G401.6 (cell line): ENCODE measurements at regions not wholly inside any gene's neighbourhood (a gene's known extent, or its start where the extent isn't known, plus 50 kb on each side); places are given as distances from the start of the nearest gene placed in this dataset.

Experiments
- FAIRE-seq: peaks from 2 replicates; lab custom pipeline; 2012; peaks lifted over from hg19 to GRCh38; lab: Jason Lieb, UNC

DNA sequence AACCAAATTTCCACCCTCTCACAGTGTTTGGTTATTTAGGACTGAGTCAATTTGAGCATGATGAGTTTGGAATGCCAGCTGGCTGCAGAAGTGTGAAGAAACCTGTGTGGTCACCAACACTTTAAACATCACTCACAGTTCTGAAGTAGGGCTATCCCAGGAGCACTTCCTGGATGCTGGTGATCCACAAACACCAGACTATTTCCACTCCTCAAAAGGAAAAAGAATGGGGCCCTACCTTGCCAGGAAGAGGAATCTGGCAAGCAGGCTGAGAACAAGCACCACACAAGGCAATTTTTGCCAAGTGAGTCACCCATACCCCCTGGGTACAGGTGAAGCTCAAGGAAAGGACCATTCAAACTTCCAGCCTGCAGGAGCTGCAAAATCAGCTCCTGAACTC is 294.2 kb upstream of the PTGER4 start:
- FAIRE-seq: no peak

DNA sequence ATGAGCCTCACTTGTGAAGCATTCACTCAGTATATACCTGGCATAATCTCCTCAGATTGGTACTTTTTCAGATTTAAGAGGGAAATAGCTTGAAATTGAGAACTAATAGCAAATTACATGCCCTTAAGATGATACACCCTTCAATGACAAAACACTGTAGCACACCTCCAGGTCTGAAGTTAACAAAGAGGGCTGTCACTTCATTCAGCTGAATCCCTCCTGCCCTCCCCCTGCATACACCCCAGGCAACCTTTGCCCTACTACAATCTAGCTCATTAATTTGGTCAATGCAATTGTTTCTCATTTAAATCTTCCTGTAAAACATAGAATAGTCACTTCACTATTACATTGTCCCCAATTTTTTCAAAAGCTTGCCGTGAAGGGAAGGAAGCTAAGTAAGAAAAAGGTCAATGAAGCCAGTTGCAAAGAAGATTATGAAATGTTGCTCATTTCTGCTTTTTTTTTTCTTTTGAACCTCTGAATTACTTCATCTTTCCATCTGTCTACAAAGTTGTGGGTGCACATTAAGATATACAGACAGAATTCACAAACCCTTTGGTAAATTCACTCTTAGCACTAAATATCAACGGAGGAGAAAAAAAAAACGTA is 294.8 kb upstream of the PTGER4 start:
- FAIRE-seq: no peak

DNA sequence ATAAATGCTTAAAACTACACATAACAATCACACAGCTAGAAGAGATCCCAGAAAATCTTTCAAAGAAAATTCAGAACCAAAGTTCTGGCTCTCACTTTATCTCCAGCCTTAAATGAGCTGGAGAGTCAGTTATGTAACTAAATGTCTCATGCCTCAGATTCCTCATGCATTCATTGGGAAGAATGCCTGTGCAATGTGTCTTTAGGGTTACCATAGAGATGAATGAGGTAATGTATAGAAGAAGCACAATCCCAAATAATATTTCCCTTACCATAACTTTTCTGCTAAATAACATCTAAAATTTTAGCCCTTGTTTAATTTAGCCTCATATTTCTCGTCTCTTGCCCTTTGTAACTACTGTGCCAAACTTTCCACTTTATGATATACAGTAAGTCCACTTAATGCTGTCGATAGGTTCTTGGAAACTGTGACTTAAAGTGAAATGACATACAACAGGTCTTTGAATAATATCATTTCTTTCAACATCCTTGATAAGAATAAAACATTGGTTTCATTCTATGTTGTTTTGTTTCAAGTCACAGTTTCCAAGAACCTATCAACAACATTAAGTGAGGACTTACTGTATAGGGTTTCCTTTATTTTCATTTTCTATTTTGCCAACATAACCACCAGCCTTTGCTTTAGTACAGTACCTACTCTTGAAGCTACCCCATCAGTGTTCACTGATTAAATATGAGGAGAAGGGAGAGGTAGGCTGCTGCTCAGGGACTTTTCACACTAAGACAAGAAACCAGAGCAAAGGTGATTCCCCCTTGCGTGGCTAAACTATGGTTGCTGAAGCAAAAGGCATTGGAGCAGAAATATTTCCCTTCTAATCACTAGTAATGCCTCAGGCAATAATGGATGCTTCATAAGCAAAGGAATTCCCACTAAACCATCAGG is 295.7 kb upstream of the PTGER4 start:
- no peak for FAIRE-seq

DNA sequence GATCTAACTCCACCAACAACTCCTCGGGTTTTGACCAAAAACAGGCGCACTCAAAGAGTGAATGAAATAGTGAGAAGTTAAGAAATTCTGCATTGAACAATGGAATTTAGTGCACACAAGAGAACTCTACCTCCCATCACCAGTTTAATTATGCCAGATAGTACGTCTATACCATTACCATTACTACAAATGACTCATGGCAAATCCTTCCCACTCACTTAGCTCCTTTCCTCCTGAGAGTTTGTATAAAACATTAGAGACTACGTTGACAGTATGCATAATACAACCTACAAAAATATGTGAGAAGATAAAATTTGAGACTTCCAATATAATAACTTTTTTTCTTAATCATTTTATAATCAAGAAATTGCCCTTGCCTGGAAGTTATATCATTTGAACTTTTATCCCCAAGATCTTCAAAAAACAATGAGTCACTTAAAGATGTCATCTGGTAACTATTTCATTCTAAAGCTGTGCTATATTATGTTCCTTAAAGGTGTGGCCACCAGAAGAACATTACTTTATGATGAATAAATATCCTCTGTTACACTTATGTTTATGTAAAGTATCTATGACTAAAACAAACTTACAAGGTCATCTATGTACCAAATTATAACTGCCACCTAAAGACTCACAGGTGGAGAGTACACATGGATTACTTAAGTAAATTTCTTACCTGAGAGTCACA is 297.9 kb upstream of the PTGER4 start:
- no peak for FAIRE-seq

GRCh38 chr5:40381016-40381415 is 298.7 kb upstream of the PTGER4 start:
- FAIRE-seq: no peak

DNA sequence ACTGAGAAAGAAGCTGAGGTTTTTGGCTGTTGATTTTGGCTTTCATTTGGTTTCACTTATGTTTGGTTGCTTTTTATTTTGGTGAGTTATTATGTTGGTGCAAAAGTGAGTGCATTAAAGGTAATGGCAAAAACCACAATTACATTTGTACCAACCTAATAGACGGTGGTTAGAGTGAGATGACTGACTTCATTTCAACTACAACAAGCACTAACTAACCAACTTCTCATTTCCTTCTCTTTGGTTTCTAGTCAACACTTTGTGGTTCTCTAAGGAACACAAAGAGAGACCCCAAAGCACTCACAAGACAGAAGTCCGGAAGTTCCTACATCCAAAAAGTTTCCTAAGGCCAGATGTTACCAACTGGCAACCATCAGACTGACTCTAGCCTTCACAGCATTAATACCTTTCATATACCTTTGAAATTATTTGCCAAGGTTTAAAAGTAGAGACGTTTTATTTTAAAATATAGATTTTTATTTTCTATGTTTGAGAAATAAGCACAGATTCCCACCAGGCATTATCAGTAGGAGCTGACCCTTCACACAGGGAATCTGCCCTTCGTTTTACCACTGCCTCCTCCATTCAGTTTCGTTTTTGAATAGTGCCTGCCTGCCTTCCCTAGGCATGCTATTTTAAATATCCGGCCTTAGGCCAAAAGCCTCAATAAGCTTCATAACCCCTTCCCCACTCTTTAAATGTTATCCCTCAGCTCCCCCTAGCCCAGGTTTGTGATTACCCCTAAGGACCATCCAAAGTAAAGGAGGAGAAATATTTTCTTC is 301.1 kb upstream of the PTGER4 start:
- no peak for FAIRE-seq

- FAIRE-seq: no peak
Observed at GRCh38 chr5:40376566-40376965, 303.1 kb upstream of the PTGER4 start.

DNA sequence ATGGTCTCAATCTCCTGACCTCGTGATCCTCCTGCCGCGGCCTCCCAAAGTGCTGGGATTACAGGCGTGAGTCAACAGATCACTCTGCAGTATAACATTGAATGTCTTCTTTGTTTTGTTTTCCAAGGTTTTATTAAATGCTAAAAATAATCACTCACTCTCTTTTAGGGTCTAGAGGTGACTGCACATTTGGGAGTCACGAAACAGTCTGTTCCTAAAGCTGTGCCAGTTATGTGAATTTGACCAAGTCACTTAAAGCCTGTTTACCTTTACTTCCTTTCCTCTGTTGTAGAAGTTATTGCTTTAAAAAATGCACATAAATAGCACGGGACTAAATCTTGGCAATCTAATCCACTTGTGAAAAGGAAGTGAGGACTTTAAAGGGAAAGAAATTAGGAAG is 304.9 kb upstream of the PTGER4 start:
- FAIRE-seq: no peak

DNA sequence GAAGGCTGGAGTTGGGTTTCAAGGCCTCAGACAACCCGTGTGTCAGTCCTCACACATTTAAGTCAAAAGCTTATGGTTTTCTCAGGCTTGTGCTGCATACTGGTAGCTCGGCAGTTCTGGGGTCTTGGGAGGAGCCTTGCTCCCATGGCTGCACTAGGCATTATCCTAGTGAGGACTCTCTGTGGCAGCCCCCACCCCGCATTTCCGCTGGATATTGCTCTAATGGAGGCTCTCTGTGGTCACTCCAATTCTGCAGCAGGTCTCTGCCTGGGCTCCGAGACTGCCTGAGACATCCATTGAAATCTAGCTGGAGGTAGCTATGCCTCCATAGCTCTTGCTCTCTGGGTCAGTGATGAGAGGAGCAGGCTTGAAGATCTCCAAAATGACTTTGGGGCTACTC is 311.5 kb upstream of the PTGER4 start:
- FAIRE-seq: no peak

DNA sequence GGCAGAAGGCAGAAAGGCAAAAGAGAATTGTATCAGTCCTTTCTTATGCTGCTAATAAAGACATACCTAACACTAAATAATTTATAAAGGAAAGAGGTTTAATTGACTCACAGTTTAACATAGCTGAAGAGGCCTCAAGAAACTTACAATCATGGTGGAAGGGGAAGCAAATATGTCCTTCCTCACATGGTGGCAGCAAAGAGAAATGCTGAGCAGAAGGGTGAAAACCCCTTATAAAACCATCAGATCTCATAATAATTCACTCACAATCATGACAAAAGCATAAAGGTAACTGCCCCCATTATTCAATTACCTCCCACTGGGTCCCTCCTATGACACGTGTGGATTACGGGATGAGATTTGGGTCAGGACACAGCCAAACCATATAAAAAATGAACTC is 312.5 kb upstream of the PTGER4 start:
- FAIRE-seq: no peak

- FAIRE-seq: no peak
Observed at GRCh38 chr5:40365342-40366330, 314.1 kb upstream of the PTGER4 start.

DNA sequence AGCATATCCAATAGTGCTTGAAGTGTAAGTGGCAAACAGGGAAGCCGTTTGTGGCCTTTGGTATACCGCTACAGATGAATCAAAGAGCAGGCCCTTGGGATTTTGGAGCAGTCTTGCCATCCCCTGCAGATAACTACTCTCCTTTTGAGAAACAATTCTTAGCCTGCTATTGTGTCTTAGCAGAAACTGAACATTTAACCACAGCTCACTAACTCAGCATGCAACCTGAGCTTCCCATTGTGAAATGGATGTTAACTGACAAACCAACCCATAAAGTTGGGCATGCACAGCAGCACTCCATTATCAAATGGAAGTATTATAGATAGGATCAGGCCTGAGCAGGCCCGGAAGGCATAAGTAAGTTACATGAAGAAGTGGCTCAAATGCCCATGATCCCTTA is 315.3 kb upstream of the PTGER4 start:
- FAIRE-seq: no peak

DNA sequence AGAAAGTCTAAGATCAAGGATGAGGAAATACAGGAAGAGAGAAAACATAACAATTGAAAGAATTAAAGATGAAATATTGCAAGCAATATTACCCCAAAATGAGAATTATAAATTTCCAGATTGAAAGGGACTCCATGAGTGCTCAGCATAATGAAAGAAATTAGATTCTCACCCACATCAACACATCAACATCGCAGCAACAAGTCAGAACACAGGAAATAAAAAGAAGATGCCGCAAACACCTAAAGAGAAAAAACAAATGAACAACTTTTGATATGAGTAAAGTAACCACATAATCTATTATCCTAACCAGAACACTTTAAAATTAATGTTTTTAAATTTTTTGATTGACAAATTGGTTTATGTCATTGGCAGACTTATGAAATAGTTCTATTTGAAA is 318.3 kb upstream of the PTGER4 start:
- no peak for FAIRE-seq

DNA sequence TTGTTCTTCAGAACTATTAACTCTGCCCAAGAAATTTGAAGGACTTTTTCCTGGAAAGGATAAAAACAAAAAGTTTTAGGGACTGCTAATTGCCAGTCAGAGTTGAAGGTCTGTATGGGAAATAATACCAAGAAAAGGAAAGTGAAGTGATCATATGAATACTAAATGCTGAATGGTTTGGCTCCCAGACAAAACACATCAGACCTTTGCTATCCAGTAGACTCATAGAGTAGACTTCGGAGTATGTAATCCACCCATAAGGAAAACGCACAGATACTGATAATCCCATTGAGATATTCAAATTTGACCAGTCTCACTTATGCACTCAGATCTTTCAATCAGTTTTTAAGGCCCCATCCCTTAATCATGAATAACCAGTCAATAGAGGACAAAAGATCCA is 319.0 kb upstream of the PTGER4 start:
- FAIRE-seq: no peak

DNA sequence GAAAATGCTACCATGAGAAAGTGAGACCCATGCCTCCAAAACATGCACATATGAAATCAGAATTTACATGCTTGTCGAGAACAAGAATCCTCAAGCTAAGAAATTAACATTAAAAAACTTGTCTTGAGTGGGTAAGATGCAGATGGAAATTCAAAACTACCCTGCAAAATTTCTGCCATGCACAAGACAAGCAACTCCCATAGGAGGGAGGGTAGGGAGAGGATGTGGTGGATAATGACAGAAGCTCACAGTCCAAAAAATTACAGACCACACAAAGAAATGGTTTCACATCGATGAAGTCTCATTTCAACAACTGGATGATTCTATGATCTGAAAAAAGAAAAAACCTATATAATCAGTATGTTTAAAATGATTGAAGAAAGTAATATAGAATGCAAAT is 319.9 kb upstream of the PTGER4 start:
- FAIRE-seq: no peak

- no peak for FAIRE-seq
Observed at GRCh38 chr5:40359093-40359492, 320.6 kb upstream of the PTGER4 start.

DNA sequence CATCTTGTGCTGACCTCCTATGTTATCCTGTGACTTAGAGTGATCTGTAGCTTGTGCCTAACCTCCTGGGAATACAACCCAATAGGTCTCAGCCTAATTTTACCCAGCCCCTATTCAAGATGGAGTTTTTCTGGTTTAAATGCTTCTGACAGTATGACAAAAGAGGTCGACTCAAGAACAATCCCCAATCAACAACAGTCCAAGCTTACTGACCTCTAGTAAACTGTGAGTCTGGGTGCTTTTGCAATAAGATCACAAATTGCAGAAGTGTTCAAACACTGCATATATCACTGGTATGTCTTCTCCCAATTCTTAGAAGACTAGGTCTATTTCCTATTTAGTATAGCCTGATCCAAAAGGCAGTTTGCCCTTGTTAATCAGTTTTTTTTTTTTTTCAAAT is 323.5 kb upstream of the PTGER4 start:
- no peak for FAIRE-seq

DNA sequence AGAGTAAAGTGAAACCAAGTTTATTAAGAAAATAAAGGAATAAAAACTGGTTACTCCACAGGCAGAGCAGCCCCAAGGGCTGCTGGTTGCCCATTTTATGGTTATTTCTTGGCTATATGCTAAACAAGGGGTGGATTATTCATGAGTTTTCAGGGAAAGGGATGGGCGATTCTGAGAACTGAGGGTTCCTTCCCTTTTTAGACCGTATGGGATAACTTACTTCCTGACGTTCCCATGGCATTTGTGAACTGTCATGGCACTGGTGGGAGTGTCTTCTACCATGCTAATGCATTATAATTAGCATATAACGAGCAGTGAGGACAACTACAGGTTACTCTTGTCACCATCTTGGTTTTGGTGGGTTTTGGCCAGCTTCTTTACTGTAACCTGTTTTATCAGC is 323.9 kb upstream of the PTGER4 start:
- FAIRE-seq: no peak

DNA sequence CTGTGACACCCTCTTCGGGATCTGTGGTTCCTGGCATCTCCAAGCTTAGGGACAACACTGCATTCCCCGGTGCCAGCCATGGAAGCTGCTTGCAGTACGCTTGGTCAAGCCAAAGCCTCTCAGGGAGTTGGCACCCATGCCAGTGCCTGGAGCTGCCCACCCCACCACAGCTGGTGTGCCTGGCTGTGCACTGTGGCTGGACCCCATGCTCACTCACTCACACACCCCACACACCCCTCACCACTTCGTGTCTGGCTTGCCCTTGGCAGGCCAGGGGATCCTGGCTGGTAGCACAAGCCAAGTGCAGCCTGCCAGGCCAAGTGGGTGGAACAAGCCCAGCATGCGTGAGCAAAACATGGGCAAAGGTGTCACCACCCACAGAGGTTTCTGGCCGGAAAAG is 324.5 kb upstream of the PTGER4 start:
- no peak for FAIRE-seq

DNA sequence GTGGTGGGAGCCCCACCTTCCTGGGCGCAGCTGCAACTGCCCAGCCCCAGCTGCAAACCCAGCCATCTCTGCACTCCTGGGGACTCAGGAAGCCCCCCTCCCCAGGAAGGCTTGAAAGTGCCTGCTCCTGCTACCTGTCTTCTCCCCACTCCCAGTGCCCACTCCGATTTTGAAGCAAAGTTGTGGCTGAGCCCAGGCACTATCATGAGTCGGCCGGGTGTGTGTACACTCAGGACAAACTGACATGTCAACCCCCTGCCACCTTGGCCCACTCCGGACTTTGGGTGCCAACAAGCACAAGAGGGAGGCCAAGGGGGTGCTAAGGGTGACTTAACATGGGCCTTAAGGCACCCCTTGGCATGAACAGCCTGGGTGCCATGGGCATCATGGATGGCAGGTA is 325.5 kb upstream of the PTGER4 start:
- FAIRE-seq: no peak

DNA sequence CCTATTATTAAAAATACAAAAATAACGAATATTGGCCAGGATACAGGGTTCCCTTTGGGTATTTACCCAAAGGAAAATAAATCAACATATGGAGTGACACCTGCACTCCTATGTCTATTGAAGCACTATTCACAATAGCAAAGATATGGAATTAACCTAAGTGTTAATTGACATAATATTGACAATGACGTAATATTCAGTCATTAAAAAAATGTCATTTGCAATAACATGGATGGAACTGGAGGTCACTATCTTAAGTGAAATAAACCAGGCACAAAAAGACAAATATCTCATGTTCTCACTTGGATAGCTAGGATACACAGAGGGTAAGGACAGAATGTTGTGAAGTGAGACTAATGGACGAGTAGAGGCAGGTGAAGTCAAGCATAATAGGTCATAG is 326.3 kb upstream of the PTGER4 start:
- no peak for FAIRE-seq
